Ascending aorta (tissue), 2 donors: ENCODE measurements at regions not wholly inside any gene's neighbourhood (a gene's known extent, or its start where the extent isn't known, plus 50 kb on each side); places are given as distances from the start of the nearest gene placed in this dataset.

Experiments used
- DNase-seq, 2 donors: peaks; one replicate each; pipeline ENCODE4 v3.0.0-alpha.2; 2019; ENCODE audit warnings: low spot score in 2 of 2
- H3K27ac ChIP-seq, 2 donors: fragments of 200-600 bp; sonication (generic); one replicate each; pipeline ENCODE4 v1.5.1; 2016 to 2017; ENCODE audit warnings: mild to moderate bottlenecking in 1 of 2
- H3K27me3 ChIP-seq: fragments of 200-600 bp; sonication (generic); one replicate; pipeline ENCODE4 v1.5.1; 2017
- H3K36me3 ChIP-seq, 2 donors: fragments of 200-600 bp; sonication (generic); one replicate each; pipeline ENCODE4 v1.5.1; 2016
- H3K4me1 ChIP-seq, 2 donors: fragments of 200-600 bp; sonication (generic); one replicate each; pipeline ENCODE4 v1.5.1; 2016 to 2017; ENCODE audit warnings: mild to moderate bottlenecking in 1 of 2
- H3K4me3 ChIP-seq, 2 donors: fragments of 200-600 bp; sonication (generic); one replicate each; pipeline ENCODE4 v1.5.1; 2016 to 2017; ENCODE audit warnings: mild to moderate bottlenecking in 1 of 2
- H3K9me3 ChIP-seq, 2 donors: fragments of 200-600 bp; sonication (generic); one replicate each; pipeline ENCODE4 v1.5.1; 2016
- CTCF ChIP-seq, 3 experiments: fragments of 200-600 bp in 2 of 3; fragments of 450-650 bp in 1 of 3; sonication (generic) in 2 of 3; IDR thresholded peaks; one replicate each; pipeline ENCODE4 v1.5.1; 2016 to 2019; ENCODE audit warnings: antibody characterized with exemption in 3 of 3, mild to moderate bottlenecking in 1 of 3, moderate library complexity in 1 of 3
- intact Hi-C: fragments of 100-400 bp; cut with DNase I; formaldehyde crosslinking; loops from one replicate; pipeline ENCODE4 v1.15.1; 2023

DNA sequence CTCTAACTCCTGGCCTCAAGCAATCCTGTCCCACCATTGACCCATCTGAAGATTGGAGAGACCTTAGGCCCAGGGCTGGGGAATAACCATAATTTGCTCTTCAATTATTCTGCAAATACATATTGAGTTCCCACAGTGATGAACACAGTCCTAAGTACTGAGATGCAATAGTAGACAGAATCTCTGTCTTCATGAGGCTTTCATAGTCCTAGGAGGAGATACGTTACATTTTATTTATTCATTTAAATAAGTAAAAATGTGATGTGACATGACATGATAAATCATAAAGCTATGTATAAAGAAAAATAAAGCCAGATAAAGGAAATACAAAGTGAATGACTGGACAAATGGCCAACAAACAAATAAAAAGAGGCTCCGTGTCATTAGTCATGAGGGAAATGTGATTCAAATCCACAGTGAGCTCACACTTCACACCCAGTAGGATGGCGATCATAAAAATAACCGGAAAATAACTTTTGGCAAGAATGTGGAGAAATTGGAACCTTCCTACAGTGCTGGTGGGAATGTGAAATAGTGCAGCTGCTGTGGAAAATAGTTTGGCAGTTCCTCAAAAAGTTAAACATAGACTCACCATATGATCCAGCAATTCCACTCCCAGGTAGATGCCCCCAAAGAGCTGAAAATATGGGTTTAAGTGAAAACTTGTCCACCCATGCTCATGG lies 52.1 kb upstream of the JCAD start:
- DNase-seq, result no peak
- Histone ChIP-seq H3K9me3 (no peaks in the 10 kb centered on the region), H3K27ac (no peak overlapping the region), H3K4me1 (peaks cover 0 to 8% of the 10 kb centered on the region in 2 donors), H3K4me3 (no peak overlapping the region), H3K36me3 (no peaks in the 10 kb centered on the region), H3K27me3 (no peaks in the 10 kb centered on the region)
- TF ChIP-seq CTCF (IDR thresholded peaks at IDR 0.05), result no peak
- intact Hi-C loops, result no loop called here
